ENCODE measurements at regions not wholly inside any gene's neighbourhood (a gene's known extent, or its start where the extent isn't known, plus 50 kb on each side); places are given as distances from the start of the nearest gene placed in this dataset.

DNA sequence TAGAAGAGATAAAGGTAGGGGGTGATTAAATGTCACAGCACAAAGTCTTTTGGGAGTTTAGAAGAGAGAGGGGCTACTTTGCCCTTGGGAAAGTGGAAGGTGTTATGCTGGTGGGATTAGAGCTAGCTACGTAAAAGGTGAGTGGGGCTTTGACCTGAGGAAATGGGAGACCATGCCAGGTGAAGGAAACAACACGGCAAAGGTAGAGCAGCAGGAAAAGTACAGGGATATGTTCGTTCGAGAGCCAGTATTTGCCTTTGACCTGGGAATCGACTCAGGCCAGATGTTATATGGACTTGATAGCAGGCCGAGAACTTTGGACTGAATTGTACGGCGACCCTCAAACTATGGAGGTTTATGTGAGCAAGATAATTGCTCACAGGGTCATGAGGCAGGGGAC is 55.7 kb upstream of the ACKR3 start:
- TF ChIP-seq, protein P1, sequence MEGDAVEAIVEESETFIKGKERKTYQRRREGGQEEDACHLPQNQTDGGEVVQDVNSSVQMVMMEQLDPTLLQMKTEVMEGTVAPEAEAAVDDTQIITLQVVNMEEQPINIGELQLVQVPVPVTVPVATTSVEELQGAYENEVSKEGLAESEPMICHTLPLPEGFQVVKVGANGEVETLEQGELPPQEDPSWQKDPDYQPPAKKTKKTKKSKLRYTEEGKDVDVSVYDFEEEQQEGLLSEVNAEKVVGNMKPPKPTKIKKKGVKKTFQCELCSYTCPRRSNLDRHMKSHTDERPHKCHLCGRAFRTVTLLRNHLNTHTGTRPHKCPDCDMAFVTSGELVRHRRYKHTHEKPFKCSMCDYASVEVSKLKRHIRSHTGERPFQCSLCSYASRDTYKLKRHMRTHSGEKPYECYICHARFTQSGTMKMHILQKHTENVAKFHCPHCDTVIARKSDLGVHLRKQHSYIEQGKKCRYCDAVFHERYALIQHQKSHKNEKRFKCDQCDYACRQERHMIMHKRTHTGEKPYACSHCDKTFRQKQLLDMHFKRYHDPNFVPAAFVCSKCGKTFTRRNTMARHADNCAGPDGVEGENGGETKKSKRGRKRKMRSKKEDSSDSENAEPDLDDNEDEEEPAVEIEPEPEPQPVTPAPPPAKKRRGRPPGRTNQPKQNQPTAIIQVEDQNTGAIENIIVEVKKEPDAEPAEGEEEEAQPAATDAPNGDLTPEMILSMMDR (IDR thresholded peaks at IDR 0.05), result no peak
- TF ChIP-seq POLR2A (IDR thresholded peaks at IDR 0.05), result no peak

Measured in body of pancreas (tissue), 4 donors.